GM23248 (cell line): ENCODE measurements at regions not wholly inside any gene's neighbourhood (a gene's known extent, or its start where the extent isn't known, plus 50 kb on each side); places are given as distances from the start of the nearest gene placed in this dataset.

Source experiments
- EZH2 ChIP-seq: fragments of 200-600 bp; sonication (generic); IDR thresholded peaks from 2 replicates; pipeline ENCODE4 v1.6.1; 2018; ENCODE audit warnings: antibody characterized with exemption, mild to moderate bottlenecking; ENCODE audit not compliant: insufficient read depth, poor library complexity, severe bottlenecking
- EZH2phosphoT487 ChIP-seq: fragments of 200-600 bp; sonication (generic); IDR thresholded peaks from 2 replicates; pipeline ENCODE4 v1.6.1; 2018; ENCODE audit warnings: antibody characterized with exemption, moderate library complexity, mild to moderate bottlenecking, low read depth; ENCODE audit not compliant: insufficient read depth

- no peak for TF ChIP-seq EZH2
- no peak for TF ChIP-seq EZH2phosphoT487
These were observed 63.9 kb upstream of the CCDC196 start for GRCh38 chr14:66421990-66422946.
